RWPE2 (cell line): ENCODE measurements at regions not wholly inside any gene's neighbourhood (a gene's known extent, or its start where the extent isn't known, plus 50 kb on each side); places are given as distances from the start of the nearest gene placed in this dataset.

ENCODE experiments used
- ATAC-seq: fragments of 200-7000 bp; cut with Tn5 transposase; 3 replicates; pipeline ENCODE4 v1.9.1; 2021; ENCODE audit warnings: low read depth
- DNase-seq: peaks from one replicate; pipeline ENCODE4 v3.0.0-alpha.2; 2020; ENCODE audit warnings: low spot score
- H3K27ac ChIP-seq: fragments of 450-650 bp; 2 replicates; pipeline ENCODE4 v1.5.1; 2017; ENCODE audit warnings: mild to moderate bottlenecking; ENCODE audit not compliant: poor library complexity, severe bottlenecking
- H3K27me3 ChIP-seq: fragments of 250-450 bp; sonication (Bioruptor Pico); 2 replicates; pipeline ENCODE4 v1.5.1; 2021; ENCODE audit warnings: mild to moderate bottlenecking, moderate library complexity; ENCODE audit not compliant: insufficient read depth, poor library complexity, severe bottlenecking
- H3K36me3 ChIP-seq: fragments of 250-450 bp; sonication (Bioruptor Pico); 2 replicates; pipeline ENCODE4 v1.5.1; 2020; ENCODE audit warnings: low read depth, mild to moderate bottlenecking, moderate library complexity
- H3K4me1 ChIP-seq: fragments of 250-450 bp; sonication (Bioruptor Pico); 2 replicates; pipeline ENCODE4 v1.5.1; 2021; ENCODE audit warnings: mild to moderate bottlenecking, moderate library complexity; ENCODE audit not compliant: insufficient read depth, poor library complexity, severe bottlenecking
- H3K4me3 ChIP-seq: fragments of 250-450 bp; sonication (Bioruptor Pico); 2 replicates; pipeline ENCODE4 v1.5.1; 2021; ENCODE audit warnings: mild to moderate bottlenecking, moderate library complexity; ENCODE audit not compliant: severe bottlenecking
- H3K9me3 ChIP-seq: fragments of 250-450 bp; sonication (Bioruptor Pico); 2 replicates; pipeline ENCODE4 v1.5.1; 2021; ENCODE audit warnings: mild to moderate bottlenecking, moderate library complexity; ENCODE audit not compliant: severe bottlenecking
- TF ChIP-seq, protein P1 (sequence below): fragments of 450-650 bp; IDR thresholded peaks from one replicate; pipeline ENCODE4 v1.5.1; 2017; ENCODE audit warnings: mild to moderate bottlenecking, moderate library complexity; ENCODE audit not compliant: poor library complexity, severe bottlenecking

DNA sequence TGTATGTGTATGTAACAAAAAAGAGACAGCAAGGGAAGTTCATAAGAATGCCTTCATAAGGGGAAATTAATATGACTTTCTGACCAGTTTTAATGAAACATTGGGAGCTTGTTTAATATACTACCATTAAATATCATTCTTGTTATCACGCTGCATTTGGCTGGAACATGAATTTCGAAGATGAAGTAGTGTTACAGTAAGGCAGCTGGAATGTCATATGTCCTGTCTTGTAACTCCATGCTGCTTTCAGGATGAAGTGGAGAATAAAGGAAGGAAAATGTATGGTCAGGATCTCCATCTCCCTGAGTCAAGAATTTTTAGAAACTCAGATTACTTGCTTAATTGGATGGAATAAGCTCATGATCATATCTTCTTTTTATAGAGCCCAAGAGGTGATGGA lies 61.5 kb upstream of the DMAC1 start:
- H3K9me3 ChIP-seq, result no peaks in the 10 kb centered on the region
- H3K27ac ChIP-seq, result no peak overlapping the region
- no peaks in the 10 kb centered on the region for H3K4me1 ChIP-seq
- TF ChIP-seq, protein P1, sequence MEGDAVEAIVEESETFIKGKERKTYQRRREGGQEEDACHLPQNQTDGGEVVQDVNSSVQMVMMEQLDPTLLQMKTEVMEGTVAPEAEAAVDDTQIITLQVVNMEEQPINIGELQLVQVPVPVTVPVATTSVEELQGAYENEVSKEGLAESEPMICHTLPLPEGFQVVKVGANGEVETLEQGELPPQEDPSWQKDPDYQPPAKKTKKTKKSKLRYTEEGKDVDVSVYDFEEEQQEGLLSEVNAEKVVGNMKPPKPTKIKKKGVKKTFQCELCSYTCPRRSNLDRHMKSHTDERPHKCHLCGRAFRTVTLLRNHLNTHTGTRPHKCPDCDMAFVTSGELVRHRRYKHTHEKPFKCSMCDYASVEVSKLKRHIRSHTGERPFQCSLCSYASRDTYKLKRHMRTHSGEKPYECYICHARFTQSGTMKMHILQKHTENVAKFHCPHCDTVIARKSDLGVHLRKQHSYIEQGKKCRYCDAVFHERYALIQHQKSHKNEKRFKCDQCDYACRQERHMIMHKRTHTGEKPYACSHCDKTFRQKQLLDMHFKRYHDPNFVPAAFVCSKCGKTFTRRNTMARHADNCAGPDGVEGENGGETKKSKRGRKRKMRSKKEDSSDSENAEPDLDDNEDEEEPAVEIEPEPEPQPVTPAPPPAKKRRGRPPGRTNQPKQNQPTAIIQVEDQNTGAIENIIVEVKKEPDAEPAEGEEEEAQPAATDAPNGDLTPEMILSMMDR, result no peak
- no peaks in the 10 kb centered on the region for H3K36me3 ChIP-seq
- no peak overlapping the region for H3K4me3 ChIP-seq
- no peak for DNase-seq
- ATAC-seq, result no peak
- no peaks in the 10 kb centered on the region for H3K27me3 ChIP-seq

DNA sequence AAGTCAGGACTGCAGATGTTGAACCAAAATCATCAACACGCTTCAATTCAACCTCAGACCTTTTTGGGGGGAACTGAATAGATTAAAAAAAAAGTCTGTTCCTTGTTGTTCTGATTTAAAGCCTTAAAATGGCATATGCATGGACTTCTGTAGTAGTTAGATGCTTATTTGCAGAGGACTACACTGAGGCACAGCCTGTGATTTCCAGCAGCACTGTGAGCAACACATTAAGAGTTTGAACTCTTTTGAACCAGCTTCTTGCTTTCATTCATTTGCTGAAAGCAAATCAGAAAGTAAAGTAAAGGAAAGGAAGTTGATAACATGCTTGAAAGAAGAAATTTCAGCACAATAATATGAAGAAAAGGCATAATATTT lies 60.7 kb upstream of the DMAC1 start:
- Histone ChIP-seq H3K27me3 (no peaks in the 10 kb centered on the region), H3K4me1 (no peaks in the 10 kb centered on the region), H3K4me3 (no peak overlapping the region), H3K36me3 (no peaks in the 10 kb centered on the region), H3K27ac (no peak overlapping the region), H3K9me3 (no peaks in the 10 kb centered on the region)
- ATAC-seq, result no peak
- no peak for DNase-seq
- TF ChIP-seq, protein P1, result no peak

DNA sequence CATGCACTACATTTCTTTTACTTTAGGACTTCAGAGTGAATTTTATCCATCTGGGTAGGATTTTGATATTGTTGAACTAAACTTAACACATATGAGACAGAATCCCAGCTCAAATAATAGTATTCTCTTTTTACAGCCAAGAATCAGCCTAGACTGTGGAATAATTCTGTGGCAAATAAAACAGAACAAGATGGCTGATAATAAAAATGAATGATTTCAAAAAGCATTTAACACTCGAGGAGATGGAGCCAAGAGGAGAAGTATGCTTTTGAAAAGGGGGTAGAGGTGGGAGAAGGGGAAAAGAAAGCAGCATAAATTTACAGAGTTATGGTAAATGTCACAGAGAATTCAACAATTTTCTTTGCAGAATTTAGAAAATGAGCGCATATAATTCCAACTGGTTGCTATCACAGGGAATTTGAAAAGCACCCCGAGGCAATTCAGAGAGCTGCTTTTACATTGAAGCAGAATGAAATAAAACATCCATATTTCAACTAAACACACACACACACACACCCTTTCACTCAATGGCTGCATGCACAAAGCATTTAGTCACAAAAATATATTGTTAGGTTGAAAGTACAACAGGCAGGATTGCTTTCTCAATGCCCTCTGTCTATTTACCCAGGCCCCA lies 60.2 kb upstream of the DMAC1 start:
- H3K4me3 ChIP-seq, result no peak overlapping the region
- no peak overlapping the region for H3K27ac ChIP-seq
- DNase-seq (no peak), ATAC-seq (no peak)
- no peaks in the 10 kb centered on the region for H3K27me3 ChIP-seq
- no peaks in the 10 kb centered on the region for H3K36me3 ChIP-seq
- H3K9me3 ChIP-seq, result no peaks in the 10 kb centered on the region
- H3K4me1 ChIP-seq, result no peaks in the 10 kb centered on the region
- TF ChIP-seq, protein P1, result no peak

DNA sequence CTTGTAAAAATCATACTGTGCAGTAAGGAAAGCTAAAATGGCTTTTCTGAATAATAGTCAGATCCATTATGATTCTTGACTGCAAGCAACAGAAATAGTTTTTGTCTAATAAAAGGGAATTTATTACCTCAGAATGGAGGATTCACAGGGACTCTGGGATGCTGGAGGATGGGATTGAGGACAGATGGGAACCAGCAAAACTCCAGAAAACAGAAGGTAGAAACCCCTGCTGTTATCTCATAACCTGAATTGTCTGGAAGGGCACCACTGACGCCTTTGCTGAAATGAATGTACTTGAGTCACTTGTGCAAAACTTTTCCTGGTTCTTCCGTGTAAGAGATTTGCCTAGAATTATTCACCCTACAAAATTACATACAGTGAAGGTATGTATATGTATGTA lies 58.6 kb upstream of the DMAC1 start:
- no peak overlapping the region for H3K4me3 ChIP-seq
- no peaks in the 10 kb centered on the region for H3K36me3 ChIP-seq
- H3K27ac ChIP-seq, result no peak overlapping the region
- H3K27me3 ChIP-seq, result no peaks in the 10 kb centered on the region
- TF ChIP-seq, protein P1, result no peak
- no peak for DNase-seq
- ATAC-seq, result no peak
- H3K9me3 ChIP-seq, result no peaks in the 10 kb centered on the region
- no peaks in the 10 kb centered on the region for H3K4me1 ChIP-seq

DNA sequence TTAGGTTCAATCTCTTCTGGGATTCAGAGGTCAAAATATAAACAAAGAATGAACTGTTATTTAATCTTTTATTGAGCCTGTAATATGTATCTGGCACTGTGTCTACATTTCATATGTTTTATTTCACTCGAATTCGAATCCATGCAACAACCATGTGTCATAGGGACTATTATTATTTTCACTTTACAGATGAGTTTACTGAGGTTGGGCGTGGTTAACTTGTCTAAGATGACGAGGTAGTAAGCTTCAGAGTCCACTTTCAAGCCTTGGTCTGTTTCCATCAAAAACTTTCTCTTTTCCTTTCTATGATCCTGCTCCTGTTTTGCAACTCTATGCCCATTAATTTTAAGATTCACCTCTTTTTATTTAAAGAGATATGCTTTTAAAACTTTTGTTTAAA lies 55.2 kb upstream of the DMAC1 start:
- Histone ChIP-seq H3K4me3 (no peak overlapping the region), H3K9me3 (no peaks in the 10 kb centered on the region), H3K27me3 (no peaks in the 10 kb centered on the region), H3K27ac (no peak overlapping the region), H3K36me3 (no peaks in the 10 kb centered on the region), H3K4me1 (no peaks in the 10 kb centered on the region)
- ATAC-seq (no peak), DNase-seq (no peak)
- TF ChIP-seq, protein P1, result no peak
